PC-9 (cell line): ENCODE measurements at regions not wholly inside any gene's neighbourhood (a gene's known extent, or its start where the extent isn't known, plus 50 kb on each side); places are given as distances from the start of the nearest gene placed in this dataset.

Experiments used
- CTCF ChIP-seq: fragments of 200-600 bp; sonication (generic); conservative IDR thresholded peaks from 2 replicates; pipeline ENCODE4 v1.6.1; 2017; ENCODE audit warnings: mixed run types, antibody characterized with exemption, mild to moderate bottlenecking, moderate library complexity
- EZH2 ChIP-seq: fragments of 200-600 bp; sonication (generic); IDR thresholded peaks from 2 replicates; pipeline ENCODE4 v1.8.0; 2017; ENCODE audit warnings: antibody characterized with exemption, low read depth

DNA sequence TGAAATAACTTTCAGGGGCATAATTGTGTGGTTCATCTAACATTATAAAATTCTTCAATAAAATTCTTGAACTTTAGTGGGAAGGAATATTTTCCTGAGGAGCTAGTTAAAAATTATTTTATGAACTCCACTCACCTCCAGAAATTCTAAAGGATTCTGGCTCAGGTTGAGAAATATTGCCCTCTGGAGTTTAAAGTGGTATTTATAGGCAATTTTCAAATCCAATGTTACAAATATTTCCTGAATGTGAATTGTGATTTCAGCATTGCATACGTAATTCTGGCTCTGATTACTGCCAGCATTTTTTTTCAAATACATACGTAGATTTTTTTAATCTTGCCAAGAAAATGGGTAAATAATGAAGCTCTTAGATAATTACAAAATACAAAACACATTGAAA, 598.2 kb upstream of the ANO3 start:
- TF ChIP-seq CTCF, result 0 out of 2 replicates have a peak, but pooled peaks have one; percentile 26
- TF ChIP-seq EZH2, result no peak
